Ureter (tissue), 1 donor: ENCODE measurements at regions not wholly inside any gene's neighbourhood (a gene's known extent, or its start where the extent isn't known, plus 50 kb on each side); places are given as distances from the start of the nearest gene placed in this dataset.
"Not testable (repeated sequence)": the region's sequence is repeated elsewhere in the genome, so short reads cannot be mapped to it uniquely, and the experiment has no call there.

ENCODE experiments used
- DNase-seq: peaks from one replicate; pipeline ENCODE4 v3.0.0-alpha.2; 2020; ENCODE audit warnings: low spot score
- donor health status: DM: yes; HTN: yes; CAD: no.

GRCh38 chr5:118193194-118193905, 795.0 kb downstream of the DTWD2 start:
- DNase-seq: no peak

GRCh38 chr5:118185018-118185417, 803.3 kb downstream of the DTWD2 start:
- DNase-seq: no peak

- no peak for DNase-seq
Observed at GRCh38 chr5:118176146-118176545, 812.2 kb downstream of the DTWD2 start.

- no peak for DNase-seq
Observed at GRCh38 chr5:118174671-118175070, 813.7 kb downstream of the DTWD2 start.

GRCh38 chr5:118173340-118173739, 815.0 kb downstream of the DTWD2 start:
- no peak for DNase-seq

- no peak for DNase-seq
Observed at GRCh38 chr5:118165619-118166018, 822.7 kb downstream of the DTWD2 start.

- no peak for DNase-seq
Observed at GRCh38 chr5:118156181-118156580, 832.2 kb downstream of the DTWD2 start.

- no peak for DNase-seq
Observed at GRCh38 chr5:118146824-118147223, 841.5 kb downstream of the DTWD2 start.

- no peak for DNase-seq
Observed at GRCh38 chr5:118144540-118144939, 843.8 kb downstream of the DTWD2 start.

GRCh38 chr5:118139361-118139760, 849.0 kb downstream of the DTWD2 start:
- DNase-seq: no peak

- DNase-seq: no peak
Observed at GRCh38 chr5:118126159-118126558, 862.2 kb downstream of the DTWD2 start.

GRCh38 chr5:118125687-118126086, 862.7 kb downstream of the DTWD2 start:
- DNase-seq: no peak

- DNase-seq: no peak
Observed at GRCh38 chr5:118121258-118121657, 867.1 kb downstream of the DTWD2 start.

- DNase-seq: no peak
Observed at GRCh38 chr5:118115791-118116190, 872.6 kb downstream of the DTWD2 start.

- no peak for DNase-seq
Observed at GRCh38 chr5:118111956-118112355, 876.4 kb downstream of the DTWD2 start.

- not testable (repeated sequence) for DNase-seq
Observed at GRCh38 chr5:118107246-118107645, 881.1 kb downstream of the DTWD2 start.

- no peak for DNase-seq
Observed at GRCh38 chr5:118098716-118099115, 889.6 kb downstream of the DTWD2 start.

- no peak for DNase-seq
Observed at GRCh38 chr5:118095115-118095514, 893.2 kb downstream of the DTWD2 start.

GRCh38 chr5:118088448-118088847, 899.9 kb downstream of the DTWD2 start:
- no peak for DNase-seq

- DNase-seq: no peak
Observed at GRCh38 chr5:118076490-118076889, 911.9 kb downstream of the DTWD2 start.

GRCh38 chr5:118070041-118070440, 918.3 kb downstream of the DTWD2 start:
- DNase-seq: no peak

- DNase-seq: no peak
Observed at GRCh38 chr5:118069452-118069851, 918.9 kb downstream of the DTWD2 start.

- DNase-seq: no peak
Observed at GRCh38 chr5:118068886-118069285, 919.5 kb downstream of the DTWD2 start.

GRCh38 chr5:118063836-118064235, 924.5 kb downstream of the DTWD2 start:
- not testable (repeated sequence) for DNase-seq
